IMR-90 (cell line): ENCODE measurements at regions not wholly inside any gene's neighbourhood (a gene's known extent, or its start where the extent isn't known, plus 50 kb on each side); places are given as distances from the start of the nearest gene placed in this dataset.

Experiments
- CTCF ChIP-seq: conservative IDR thresholded peaks from 2 replicates; pipeline ENCODE4 v1.5.1; 2012; ENCODE audit warnings: mild to moderate bottlenecking, low read depth, low read length, improper control_type of control experiment
- ELK1 ChIP-seq: fragments of 150-350 bp; IDR thresholded peaks from 2 replicates; pipeline ENCODE4 v1.6.1; 2016; ENCODE audit warnings: low read depth, mild to moderate bottlenecking, low read length, moderate library complexity, borderline replicate concordance
- FOS ChIP-seq: fragments of 150-350 bp; IDR thresholded peaks from 2 replicates; pipeline ENCODE4 v1.6.1; 2016; ENCODE audit warnings: low read depth, low read length
- MAZ ChIP-seq: IDR thresholded peaks from 2 replicates; pipeline ENCODE4 v1.6.1; 2012; ENCODE audit warnings: low read depth, mild to moderate bottlenecking, low read length, improper control_type of control experiment, moderate library complexity, borderline replicate concordance
- NFE2L2 ChIP-seq: fragments of 150-350 bp; IDR thresholded peaks from 2 replicates; pipeline ENCODE4 v1.6.1; 2016; ENCODE audit warnings: low read depth, mild to moderate bottlenecking, low read length
- POLR2A ChIP-seq: IDR thresholded peaks from 2 replicates; pipeline ENCODE4 v1.6.1; 2012; ENCODE audit warnings: mild to moderate bottlenecking, low read depth, low read length
- RAD21 ChIP-seq: IDR thresholded peaks from 2 replicates; pipeline ENCODE4 v1.6.1; 2012; ENCODE audit warnings: low read length, improper control_type of control experiment
- RCOR1 ChIP-seq: IDR thresholded peaks from 2 replicates; pipeline ENCODE4 v1.6.1; 2012; ENCODE audit warnings: mild to moderate bottlenecking, low read length, improper control_type of control experiment; ENCODE audit not compliant: insufficient replicate concordance
- RFX5 ChIP-seq: IDR thresholded peaks from 2 replicates; pipeline ENCODE4 v1.8.0; 2012; ENCODE audit warnings: low read depth, mild to moderate bottlenecking, low read length, moderate library complexity
- TF ChIP-seq, protein P1 (sequence below): fragments of 150-350 bp; IDR thresholded peaks from 2 replicates; pipeline ENCODE4 v1.6.1; 2017; ENCODE audit warnings: mild to moderate bottlenecking, antibody characterized with exemption, low read length, low read depth

DNA sequence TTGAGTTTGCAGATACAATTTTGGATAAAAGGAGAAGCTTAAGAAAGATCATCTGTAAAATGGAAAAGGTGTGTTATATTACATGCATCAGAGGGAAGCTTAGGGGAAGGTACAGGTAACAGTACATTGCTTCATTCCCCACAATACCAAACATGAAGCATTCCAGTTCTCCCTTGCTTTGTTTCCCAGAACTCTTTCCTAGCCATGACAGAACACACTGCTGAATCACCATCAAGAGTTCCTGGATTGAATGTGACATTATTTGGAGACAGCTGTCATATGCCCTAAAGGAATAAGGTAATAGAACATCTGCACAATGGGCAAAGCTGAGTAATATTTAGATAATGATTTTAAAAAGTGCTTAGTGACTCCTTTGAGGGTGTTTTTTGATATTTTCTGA lies 303.5 kb upstream of the ST8SIA4 start:
- TF ChIP-seq RFX5 = no peak
- TF ChIP-seq NFE2L2 = no peak
- TF ChIP-seq CTCF = no peak
- no peak for TF ChIP-seq POLR2A
- TF ChIP-seq FOS = no peak
- no peak for TF ChIP-seq RAD21
- TF ChIP-seq MAZ = no peak
- no peak for TF ChIP-seq RCOR1
- TF ChIP-seq, protein P1, sequence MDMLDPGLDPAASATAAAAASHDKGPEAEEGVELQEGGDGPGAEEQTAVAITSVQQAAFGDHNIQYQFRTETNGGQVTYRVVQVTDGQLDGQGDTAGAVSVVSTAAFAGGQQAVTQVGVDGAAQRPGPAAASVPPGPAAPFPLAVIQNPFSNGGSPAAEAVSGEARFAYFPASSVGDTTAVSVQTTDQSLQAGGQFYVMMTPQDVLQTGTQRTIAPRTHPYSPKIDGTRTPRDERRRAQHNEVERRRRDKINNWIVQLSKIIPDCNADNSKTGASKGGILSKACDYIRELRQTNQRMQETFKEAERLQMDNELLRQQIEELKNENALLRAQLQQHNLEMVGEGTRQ = no peak
- no peak for TF ChIP-seq ELK1
